Activated B cell treated with CpG ODN at 0.5 μM for 24 hours (primary cell): ENCODE measurements at regions not wholly inside any gene's neighbourhood (a gene's known extent, or its start where the extent isn't known, plus 50 kb on each side); places are given as distances from the start of the nearest gene placed in this dataset.
"Not testable (repeated sequence)": the region's sequence is repeated elsewhere in the genome, so short reads cannot be mapped to it uniquely, and the experiment has no call there.

Source experiments
- ATAC-seq: fragments of 200-7000 bp; cut with Tn5 transposase; one replicate; pipeline ENCODE4 v1.10.0; 2021; ENCODE audit warnings: low read depth, mild to moderate bottlenecking, moderate library complexity
- CTCF ChIA-PET: fragments of 350-600 bp; sonication (Branson Sonifier 250); formaldehyde crosslinking; loops from one replicate; lab custom pipeline; 2021; ENCODE audit warnings: antibody characterized with exemption; lab: Charles Lee
- POLR2A ChIA-PET: fragments of 350-600 bp; sonication (Branson Sonifier 250); formaldehyde crosslinking; loops from one replicate; lab custom pipeline; 2021; ENCODE audit warnings: antibody characterized with exemption; lab: Charles Lee
- DNase-seq: peaks from one replicate; pipeline ENCODE4 v3.0.0; 2022
- H3K27ac Mint-ChIP-seq: one replicate; pipeline ENCODE4 v1.8.0; 2020; ENCODE audit warnings: mixed read lengths
- H3K27me3 Mint-ChIP-seq: one replicate; pipeline ENCODE4 v1.8.0; 2021; ENCODE audit warnings: mixed read lengths
- H3K36me3 Mint-ChIP-seq: one replicate; pipeline ENCODE4 v1.8.0; 2021; ENCODE audit warnings: low read depth, mixed read lengths
- H3K4me1 Mint-ChIP-seq: one replicate; pipeline ENCODE4 v1.8.0; 2021; ENCODE audit warnings: mixed read lengths
- H3K4me3 Mint-ChIP-seq: one replicate; pipeline ENCODE4 v1.8.0; 2020; ENCODE audit warnings: mild to moderate bottlenecking, mixed read lengths
- H3K9me3 Mint-ChIP-seq: one replicate; pipeline ENCODE4 v1.8.0; 2020; ENCODE audit warnings: mixed read lengths
- intact Hi-C: fragments of 100-400 bp; cut with micrococcal nuclease; formaldehyde crosslinking; loops from one replicate; pipeline ENCODE4 v1.15.1; 2024
- TF ChIP-seq, protein P1 (sequence below): fragments of 200-600 bp; IDR thresholded peaks from one replicate; pipeline ENCODE4 v1.8.0; 2022; ENCODE audit warnings: antibody characterized with exemption, mild to moderate bottlenecking

DNA sequence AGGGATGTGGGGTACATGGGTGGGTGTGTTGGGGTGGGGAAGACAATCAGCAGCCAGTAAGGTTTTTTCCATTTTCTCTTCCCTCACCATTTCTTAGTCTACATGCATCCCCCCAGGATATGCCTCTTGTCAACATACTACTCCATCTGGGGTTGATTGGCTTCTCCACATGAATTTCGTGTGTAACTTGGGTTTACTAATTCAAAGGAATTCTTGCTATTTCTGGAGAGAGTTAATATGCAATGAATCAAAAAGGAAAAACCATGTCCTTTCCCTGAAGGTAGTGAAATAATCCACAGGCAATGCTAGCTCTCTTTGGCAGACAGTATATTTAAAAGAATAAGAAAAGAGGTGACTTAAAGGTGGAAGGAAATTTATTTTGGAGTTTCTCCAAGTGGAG lies 198.4 kb downstream of the EBLN2 start:
- Mint-ChIP-seq H3K27ac (no peak overlapping the region), H3K36me3 (no peaks in the 10 kb centered on the region), H3K4me1 (no peaks in the 10 kb centered on the region), H3K4me3 (no peak overlapping the region), H3K9me3 (no peaks in the 10 kb centered on the region), H3K27me3 (peaks cover 4% of the 10 kb centered on the region)
- ATAC-seq (no peak), DNase-seq (no peak)
- POLR2A ChIA-PET = no interaction called here
- TF ChIP-seq, protein P1, sequence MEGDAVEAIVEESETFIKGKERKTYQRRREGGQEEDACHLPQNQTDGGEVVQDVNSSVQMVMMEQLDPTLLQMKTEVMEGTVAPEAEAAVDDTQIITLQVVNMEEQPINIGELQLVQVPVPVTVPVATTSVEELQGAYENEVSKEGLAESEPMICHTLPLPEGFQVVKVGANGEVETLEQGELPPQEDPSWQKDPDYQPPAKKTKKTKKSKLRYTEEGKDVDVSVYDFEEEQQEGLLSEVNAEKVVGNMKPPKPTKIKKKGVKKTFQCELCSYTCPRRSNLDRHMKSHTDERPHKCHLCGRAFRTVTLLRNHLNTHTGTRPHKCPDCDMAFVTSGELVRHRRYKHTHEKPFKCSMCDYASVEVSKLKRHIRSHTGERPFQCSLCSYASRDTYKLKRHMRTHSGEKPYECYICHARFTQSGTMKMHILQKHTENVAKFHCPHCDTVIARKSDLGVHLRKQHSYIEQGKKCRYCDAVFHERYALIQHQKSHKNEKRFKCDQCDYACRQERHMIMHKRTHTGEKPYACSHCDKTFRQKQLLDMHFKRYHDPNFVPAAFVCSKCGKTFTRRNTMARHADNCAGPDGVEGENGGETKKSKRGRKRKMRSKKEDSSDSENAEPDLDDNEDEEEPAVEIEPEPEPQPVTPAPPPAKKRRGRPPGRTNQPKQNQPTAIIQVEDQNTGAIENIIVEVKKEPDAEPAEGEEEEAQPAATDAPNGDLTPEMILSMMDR = no peak
- CTCF ChIA-PET = no interaction called here
- intact Hi-C loops = no loop called here

DNA sequence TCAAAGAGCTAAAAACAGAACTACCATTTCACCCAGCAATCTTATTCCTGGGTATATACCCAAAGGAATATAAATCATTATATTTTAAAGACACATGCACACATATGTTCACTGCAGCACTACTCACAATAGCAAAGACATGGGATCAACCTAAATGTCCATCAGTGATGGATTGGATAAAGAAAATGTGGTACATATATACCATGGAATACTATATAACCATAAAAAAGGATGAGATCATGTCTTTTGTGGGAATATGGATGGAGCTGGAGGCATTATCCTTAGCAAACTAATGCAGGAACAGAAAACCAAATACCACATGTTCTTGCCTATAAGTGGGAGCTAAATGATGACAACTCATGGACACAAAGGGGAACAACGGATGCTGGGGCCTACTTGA lies 205.1 kb downstream of the EBLN2 start:
- intact Hi-C loops, DNase-seq, H3K4me1 Mint-ChIP-seq, ATAC-seq, CTCF ChIA-PET, H3K9me3 Mint-ChIP-seq, H3K27me3 Mint-ChIP-seq, H3K36me3 Mint-ChIP-seq, POLR2A ChIA-PET, H3K4me3 Mint-ChIP-seq, H3K27ac Mint-ChIP-seq: not testable (repeated sequence)

DNA sequence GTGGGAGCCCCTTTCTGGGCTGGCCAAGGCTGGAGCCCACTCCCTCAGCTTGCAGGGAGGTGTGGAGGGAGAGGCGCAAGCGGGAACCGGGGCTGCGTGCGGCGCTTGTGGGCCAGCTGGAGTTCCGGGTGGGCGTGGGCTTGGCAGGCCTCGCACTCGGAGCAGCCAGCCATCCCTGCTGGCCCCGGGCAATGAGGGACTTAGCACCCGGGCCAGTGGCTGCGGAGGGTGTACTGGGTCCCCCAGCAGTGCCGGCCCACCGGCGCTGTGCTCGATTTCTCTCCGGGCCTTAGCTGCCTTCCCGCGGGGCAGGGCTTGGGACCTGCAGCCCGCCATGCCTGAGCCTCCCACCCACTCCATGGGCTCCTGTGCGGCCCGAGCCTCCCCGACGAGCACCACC lies 207.7 kb downstream of the EBLN2 start:
- POLR2A ChIA-PET, H3K27ac Mint-ChIP-seq, H3K4me1 Mint-ChIP-seq, CTCF ChIA-PET, ATAC-seq, H3K36me3 Mint-ChIP-seq, intact Hi-C loops, H3K4me3 Mint-ChIP-seq, DNase-seq, H3K27me3 Mint-ChIP-seq, H3K9me3 Mint-ChIP-seq: not testable (repeated sequence)

DNA sequence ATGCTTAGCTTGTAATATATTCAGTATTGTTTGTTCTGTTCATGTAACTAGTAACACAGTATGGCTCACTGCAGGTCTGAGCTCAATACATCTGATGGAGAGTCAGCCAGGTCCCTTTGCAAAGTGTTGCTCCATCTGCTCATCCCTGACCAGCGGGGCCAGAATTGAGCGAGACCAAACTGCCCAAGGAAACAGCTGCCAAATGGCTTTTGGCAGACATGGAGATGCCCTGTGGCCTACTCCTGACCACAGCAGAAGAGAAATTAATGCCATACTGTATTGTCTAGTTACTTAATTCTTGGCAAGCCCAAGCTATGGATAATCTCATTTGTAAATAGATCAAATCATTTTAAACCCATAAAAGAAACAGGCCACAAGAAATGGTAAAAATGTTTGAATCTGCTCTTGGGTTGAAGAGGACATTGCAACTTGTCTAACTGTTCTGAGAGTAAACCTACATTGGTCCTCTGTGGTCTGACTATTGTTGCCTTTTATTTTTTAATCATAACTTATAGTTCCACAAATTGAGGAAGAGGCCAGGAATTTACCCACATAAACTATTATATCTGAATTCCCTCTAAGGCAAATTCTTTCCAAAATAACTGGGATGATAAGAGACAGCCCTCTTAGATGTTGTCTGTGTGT lies 209.5 kb downstream of the EBLN2 start:
- H3K4me3 Mint-ChIP-seq = no peak overlapping the region
- CTCF ChIA-PET = no interaction called here
- H3K36me3 Mint-ChIP-seq = no peaks in the 10 kb centered on the region

DNA sequence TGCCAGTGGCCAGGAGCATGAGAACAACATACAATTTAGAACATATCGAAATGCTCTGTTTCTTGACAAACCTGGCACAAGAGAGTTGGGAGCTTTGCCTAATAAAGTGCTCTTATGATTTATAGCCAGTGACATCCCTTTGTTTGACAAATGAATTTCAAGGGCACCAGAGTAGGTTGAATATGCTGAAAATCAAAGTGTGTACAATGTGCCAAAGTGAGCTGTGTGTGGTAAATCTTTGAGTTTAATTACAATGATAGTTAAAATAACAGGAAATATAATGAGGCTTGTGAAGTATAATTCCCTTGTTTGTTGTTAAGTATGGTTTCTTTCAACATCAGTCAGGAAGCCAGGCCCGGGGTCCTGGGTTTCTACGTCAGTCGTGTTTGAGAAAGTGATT lies 211.9 kb downstream of the EBLN2 start:
- no peak for ATAC-seq
- POLR2A ChIA-PET = no interaction called here

More for the DNA sequence above, 209.5 kb downstream of the EBLN2 start:
- POLR2A ChIA-PET = no interaction called here
- ATAC-seq (no peak), DNase-seq (no peak)
- TF ChIP-seq, protein P1 = no peak
- Mint-ChIP-seq H3K9me3 (peaks cover 3% of the 10 kb centered on the region), H3K4me1 (no peaks in the 10 kb centered on the region), H3K27me3 (no peaks in the 10 kb centered on the region), H3K27ac (no peak overlapping the region)
- intact Hi-C loops = no loop called here

DNA sequence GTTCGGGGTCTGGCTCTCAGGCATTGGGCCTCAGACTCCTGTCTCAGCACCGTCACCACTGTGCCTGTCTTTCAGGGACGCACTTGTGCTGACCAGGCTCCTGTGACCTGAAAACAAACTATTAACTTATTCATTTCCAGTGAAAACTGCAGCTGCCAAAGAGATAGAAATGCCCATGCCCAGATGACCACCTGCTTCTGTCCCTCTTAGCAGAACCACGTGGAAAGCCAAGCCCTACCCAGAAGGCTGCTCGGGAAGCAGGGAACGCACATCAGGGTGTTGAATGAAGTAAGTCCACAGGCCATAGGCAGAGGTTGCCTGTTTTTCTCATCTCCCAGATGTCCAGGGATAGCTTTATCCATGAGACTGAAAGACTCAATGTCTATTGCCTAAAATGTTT lies 219.3 kb downstream of the EBLN2 start:
- ChIA-PET CTCF (no interaction called here), POLR2A (no interaction called here)
- Mint-ChIP-seq H3K27ac (no peak overlapping the region), H3K4me3 (no peak overlapping the region), H3K27me3 (no peaks in the 10 kb centered on the region), H3K36me3 (no peaks in the 10 kb centered on the region), H3K4me1 (no peaks in the 10 kb centered on the region), H3K9me3 (no peaks in the 10 kb centered on the region)
- intact Hi-C loops = no loop called here
- no peak for ATAC-seq
- no peak for DNase-seq
- TF ChIP-seq, protein P1 = no peak

More for the DNA sequence above, 211.9 kb downstream of the EBLN2 start:
- TF ChIP-seq, protein P1 = no peak
- DNase-seq = no peak
- CTCF ChIA-PET = no interaction called here
- H3K27ac Mint-ChIP-seq = no peak overlapping the region
- no peaks in the 10 kb centered on the region for H3K4me1 Mint-ChIP-seq
- H3K36me3 Mint-ChIP-seq = no peaks in the 10 kb centered on the region
- H3K27me3 Mint-ChIP-seq = no peaks in the 10 kb centered on the region
- H3K9me3 Mint-ChIP-seq = no peaks in the 10 kb centered on the region
- intact Hi-C loops = no loop called here
- H3K4me3 Mint-ChIP-seq = no peak overlapping the region
